ENCODE measurements at regions not wholly inside any gene's neighbourhood (a gene's known extent, or its start where the extent isn't known, plus 50 kb on each side); places are given as distances from the start of the nearest gene placed in this dataset.
A peak's percentile ranks its signal among the peaks of the same experiment; 100 is the strongest.
"Not testable (repeated sequence)": the region's sequence is repeated elsewhere in the genome, so short reads cannot be mapped to it uniquely, and the experiment has no call there.

DNA sequence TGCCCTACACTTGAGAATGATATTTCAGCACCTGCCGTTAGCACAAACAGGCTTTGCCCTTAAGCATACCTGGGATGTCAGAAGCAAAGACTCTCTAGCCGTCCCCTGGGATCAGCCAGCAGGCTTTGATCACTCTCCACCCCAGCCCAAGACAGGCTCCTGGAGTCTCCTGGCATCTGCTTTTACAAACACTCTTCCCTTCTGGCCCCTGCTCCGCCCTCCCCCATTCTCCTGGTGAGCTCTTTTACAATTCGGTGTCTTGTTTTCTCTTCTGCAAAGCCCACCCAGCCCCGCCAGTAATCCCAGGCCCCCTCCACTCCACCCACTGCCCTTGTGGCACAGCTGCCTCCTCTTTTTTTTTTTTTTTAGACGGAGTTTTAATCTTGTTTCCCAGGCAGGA lies 50.4 kb downstream of the KATNIP start:
- Histone ChIP-seq H3K4me1 (ENCODE audit: control insufficient read depth in 2 of 2, insufficient read depth in 2 of 2, low read length in 1 of 2) (no peaks in the 10 kb centered on the region), H3K27me3 (ENCODE audit: control insufficient read depth in 1 of 2, insufficient read depth in 2 of 2, low read length in 2 of 2) (no peaks in the 10 kb centered on the region), H3K4me3 (ENCODE audit: low read depth in 1 of 2, low read length in 2 of 2) (no peak overlapping the region), H3K27ac (ENCODE audit: low read depth in 2 of 2, low read length in 1 of 2) (no peak overlapping the region), H3K36me3 (ENCODE audit: control insufficient read depth in 2 of 2, insufficient read depth in 2 of 2, low read length in 1 of 2) (peaks cover 0 to 12% of the 10 kb centered on the region in 2 donors), H3K9me3 (ENCODE audit: control insufficient read depth in 2 of 2, insufficient read depth in 1 of 2, low read depth in 1 of 2, low read length in 1 of 2) (no peaks in the 10 kb centered on the region)
- WGBS, 2 donors: 86 to 87% methylated on average over 6 of the region's 6 CpGs

GRCh38 chr16:27602103-27602502 lies 52.2 kb downstream of the KATNIP start:
- Histone ChIP-seq H3K9me3 (ENCODE audit: control insufficient read depth in 2 of 2, insufficient read depth in 1 of 2, low read depth in 1 of 2, low read length in 1 of 2) (no peaks in the 10 kb centered on the region), H3K4me3 (ENCODE audit: low read depth in 1 of 2, low read length in 2 of 2) (no peak overlapping the region), H3K27ac (ENCODE audit: low read depth in 2 of 2, low read length in 1 of 2) (no peak overlapping the region), H3K4me1 (ENCODE audit: control insufficient read depth in 2 of 2, insufficient read depth in 2 of 2, low read length in 1 of 2) (no peaks in the 10 kb centered on the region), H3K36me3 (ENCODE audit: control insufficient read depth in 2 of 2, insufficient read depth in 2 of 2, low read length in 1 of 2) (peaks cover 0 to 11% of the 10 kb centered on the region in 2 donors), H3K27me3 (ENCODE audit: control insufficient read depth in 1 of 2, insufficient read depth in 2 of 2, low read length in 2 of 2) (no peaks in the 10 kb centered on the region)
- 92 to 93% methylated on average over 4 of the region's 4 CpGs for WGBS, 2 donors

DNA sequence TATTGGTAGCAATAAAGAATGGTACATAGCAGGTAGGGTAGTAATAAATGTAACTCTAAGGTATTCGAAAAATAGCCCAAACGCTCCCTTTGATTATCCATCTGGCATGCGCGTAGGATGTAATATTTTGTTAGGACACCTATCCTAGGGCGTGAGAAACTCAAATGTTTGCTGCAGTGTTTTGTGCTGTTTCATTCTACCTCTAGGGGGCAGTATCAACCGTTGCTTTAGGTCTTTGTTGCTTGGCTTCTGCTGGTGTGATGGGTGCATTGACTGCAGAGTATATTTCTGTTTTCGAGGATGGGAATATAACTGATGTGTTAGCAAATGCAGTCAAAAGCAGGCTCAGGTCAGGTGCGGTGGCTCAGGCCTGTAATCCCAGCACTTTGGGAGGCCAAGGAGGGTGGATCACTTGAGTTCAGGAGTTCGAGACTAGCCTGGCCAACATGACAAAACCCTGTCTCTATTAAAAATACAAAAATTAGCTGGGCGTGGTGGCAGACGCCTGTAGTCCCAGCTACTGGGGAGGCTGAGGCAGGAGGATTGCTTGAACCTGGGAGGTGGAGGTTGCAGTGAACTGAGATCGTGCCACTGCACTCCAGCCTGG lies 55.7 kb downstream of the KATNIP start:
- H3K36me3 ChIP-seq (ENCODE audit: control insufficient read depth in 2 of 2, insufficient read depth in 2 of 2, low read length in 1 of 2); H3K4me3 ChIP-seq (ENCODE audit: low read depth in 1 of 2, low read length in 2 of 2); H3K9me3 ChIP-seq (ENCODE audit: control insufficient read depth in 2 of 2, insufficient read depth in 1 of 2, low read depth in 1 of 2, low read length in 1 of 2); H3K27me3 ChIP-seq (ENCODE audit: control insufficient read depth in 1 of 2, insufficient read depth in 2 of 2, low read length in 2 of 2); H3K27ac ChIP-seq (ENCODE audit: low read depth in 2 of 2, low read length in 1 of 2); H3K4me1 ChIP-seq (ENCODE audit: control insufficient read depth in 2 of 2, insufficient read depth in 2 of 2, low read length in 1 of 2): not testable (repeated sequence)
- 63 to 76% methylated on average over 12 of the region's 12 CpGs for WGBS, 2 donors

GRCh38 chr16:27611340-27611739 lies 61.4 kb downstream of the KATNIP start:
- Histone ChIP-seq H3K4me3 (ENCODE audit: low read depth in 1 of 2, low read length in 2 of 2) (no peak overlapping the region), H3K9me3 (ENCODE audit: control insufficient read depth in 2 of 2, insufficient read depth in 1 of 2, low read depth in 1 of 2, low read length in 1 of 2) (no peaks in the 10 kb centered on the region), H3K27me3 (ENCODE audit: control insufficient read depth in 1 of 2, insufficient read depth in 2 of 2, low read length in 2 of 2) (no peaks in the 10 kb centered on the region), H3K36me3 (ENCODE audit: control insufficient read depth in 2 of 2, insufficient read depth in 2 of 2, low read length in 1 of 2) (peaks cover 0 to 2% of the 10 kb centered on the region in 2 donors), H3K4me1 (ENCODE audit: control insufficient read depth in 2 of 2, insufficient read depth in 2 of 2, low read length in 1 of 2) (no peaks in the 10 kb centered on the region), H3K27ac (ENCODE audit: low read depth in 2 of 2, low read length in 1 of 2) (no peak overlapping the region)
- WGBS, 2 donors: 77 to 85% methylated on average over 5 of the region's 5 CpGs

GRCh38 chr16:27613238-27613791 lies 63.4 kb downstream of the KATNIP start:
- Histone ChIP-seq H3K27ac (ENCODE audit: low read depth in 2 of 2, low read length in 1 of 2) (no peak overlapping the region), H3K4me1 (ENCODE audit: control insufficient read depth in 2 of 2, insufficient read depth in 2 of 2, low read length in 1 of 2) (no peaks in the 10 kb centered on the region), H3K9me3 (ENCODE audit: control insufficient read depth in 2 of 2, insufficient read depth in 1 of 2, low read depth in 1 of 2, low read length in 1 of 2) (no peaks in the 10 kb centered on the region), H3K36me3 (ENCODE audit: control insufficient read depth in 2 of 2, insufficient read depth in 2 of 2, low read length in 1 of 2) (peaks cover 0 to 2% of the 10 kb centered on the region in 2 donors), H3K27me3 (ENCODE audit: control insufficient read depth in 1 of 2, insufficient read depth in 2 of 2, low read length in 2 of 2) (no peaks in the 10 kb centered on the region), H3K4me3 (ENCODE audit: low read depth in 1 of 2, low read length in 2 of 2) (no peak overlapping the region)
- WGBS, 2 donors: 82 to 86% methylated on average over 8 of the region's 8 CpGs

- no peaks in the 10 kb centered on the region for H3K9me3 ChIP-seq (ENCODE audit: control insufficient read depth in 2 of 2, insufficient read depth in 1 of 2, low read depth in 1 of 2, low read length in 1 of 2)
- H3K36me3 ChIP-seq (ENCODE audit: control insufficient read depth in 2 of 2, insufficient read depth in 2 of 2, low read length in 1 of 2): no peaks in the 10 kb centered on the region
- H3K27ac ChIP-seq (ENCODE audit: low read depth in 2 of 2, low read length in 1 of 2): no peak overlapping the region
- no peak overlapping the region for H3K4me3 ChIP-seq (ENCODE audit: low read depth in 1 of 2, low read length in 2 of 2)
- H3K4me1 ChIP-seq (ENCODE audit: control insufficient read depth in 2 of 2, insufficient read depth in 2 of 2, low read length in 1 of 2): no peaks in the 10 kb centered on the region
- WGBS, 2 donors: 90 to 91% methylated on average over 4 of the region's 4 CpGs
- no peaks in the 10 kb centered on the region for H3K27me3 ChIP-seq (ENCODE audit: control insufficient read depth in 1 of 2, insufficient read depth in 2 of 2, low read length in 2 of 2)
Measured at GRCh38 chr16:27617665-27618064, 67.7 kb downstream of the KATNIP start.

DNA sequence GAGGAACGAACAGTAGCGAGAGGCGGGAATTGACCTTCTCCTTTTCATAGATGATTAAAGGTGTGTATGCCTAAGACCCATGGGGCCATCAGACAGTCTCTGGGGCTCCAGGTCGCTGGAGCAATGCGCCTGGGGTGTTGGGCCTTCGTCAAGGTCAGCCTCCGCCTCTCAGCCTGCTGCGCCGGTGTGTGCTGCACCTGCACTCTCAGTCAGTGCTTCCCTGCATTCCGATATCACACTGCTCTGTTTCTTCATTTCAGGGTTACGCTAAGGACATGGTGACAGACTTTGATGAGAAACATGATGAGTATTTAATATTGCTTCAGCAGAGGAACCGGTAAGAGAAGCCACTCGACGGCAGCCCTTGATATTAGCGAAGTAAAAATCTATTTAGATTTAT lies 68.2 kb downstream of the KATNIP start:
- no peaks in the 10 kb centered on the region for H3K4me1 ChIP-seq (ENCODE audit: control insufficient read depth in 2 of 2, insufficient read depth in 2 of 2, low read length in 1 of 2)
- H3K36me3 ChIP-seq (ENCODE audit: control insufficient read depth in 2 of 2, insufficient read depth in 2 of 2, low read length in 1 of 2): no peaks in the 10 kb centered on the region
- H3K9me3 ChIP-seq (ENCODE audit: control insufficient read depth in 2 of 2, insufficient read depth in 1 of 2, low read depth in 1 of 2, low read length in 1 of 2): no peaks in the 10 kb centered on the region
- no peak overlapping the region for H3K4me3 ChIP-seq (ENCODE audit: low read depth in 1 of 2, low read length in 2 of 2)
- H3K27me3 ChIP-seq (ENCODE audit: control insufficient read depth in 1 of 2, insufficient read depth in 2 of 2, low read length in 2 of 2): no peaks in the 10 kb centered on the region
- no peak overlapping the region for H3K27ac ChIP-seq (ENCODE audit: low read depth in 2 of 2, low read length in 1 of 2)
- 80 to 93% methylated on average over 15 of the region's 15 CpGs for WGBS, 2 donors

- Histone ChIP-seq H3K36me3 (ENCODE audit: control insufficient read depth in 2 of 2, insufficient read depth in 2 of 2, low read length in 1 of 2) (no peaks in the 10 kb centered on the region), H3K9me3 (ENCODE audit: control insufficient read depth in 2 of 2, insufficient read depth in 1 of 2, low read depth in 1 of 2, low read length in 1 of 2) (no peaks in the 10 kb centered on the region), H3K27ac (ENCODE audit: low read depth in 2 of 2, low read length in 1 of 2) (peak overlapping the region in 1 of 2 donors; percentile 48), H3K4me3 (ENCODE audit: low read depth in 1 of 2, low read length in 2 of 2) (no peak overlapping the region), H3K4me1 (ENCODE audit: control insufficient read depth in 2 of 2, insufficient read depth in 2 of 2, low read length in 1 of 2) (no peaks in the 10 kb centered on the region), H3K27me3 (ENCODE audit: control insufficient read depth in 1 of 2, insufficient read depth in 2 of 2, low read length in 2 of 2) (no peaks in the 10 kb centered on the region)
- WGBS, 2 donors: 55 to 64% methylated on average over 7 of the region's 7 CpGs
Measured at GRCh38 chr16:27618606-27619327, 68.8 kb downstream of the KATNIP start.

GRCh38 chr16:27620541-27620940 lies 70.6 kb downstream of the KATNIP start:
- Histone ChIP-seq H3K27me3 (ENCODE audit: control insufficient read depth in 1 of 2, insufficient read depth in 2 of 2, low read length in 2 of 2) (no peaks in the 10 kb centered on the region), H3K27ac (ENCODE audit: low read depth in 2 of 2, low read length in 1 of 2) (no peak overlapping the region), H3K4me1 (ENCODE audit: control insufficient read depth in 2 of 2, insufficient read depth in 2 of 2, low read length in 1 of 2) (no peaks in the 10 kb centered on the region), H3K4me3 (ENCODE audit: low read depth in 1 of 2, low read length in 2 of 2) (no peak overlapping the region), H3K9me3 (ENCODE audit: control insufficient read depth in 2 of 2, insufficient read depth in 1 of 2, low read depth in 1 of 2, low read length in 1 of 2) (no peaks in the 10 kb centered on the region), H3K36me3 (ENCODE audit: control insufficient read depth in 2 of 2, insufficient read depth in 2 of 2, low read length in 1 of 2) (no peaks in the 10 kb centered on the region)
- 76 to 83% methylated on average over 4 of the region's 4 CpGs for WGBS, 2 donors
